Endothelial cell (in vitro differentiated cells): ENCODE measurements at regions not wholly inside any gene's neighbourhood (a gene's known extent, or its start where the extent isn't known, plus 50 kb on each side); places are given as distances from the start of the nearest gene placed in this dataset.

Experiments used
- DNase-seq: peaks from one replicate; pipeline ENCODE4 v3.0.0; 2021; ENCODE audit warnings: low spot score
- H3K27ac Mint-ChIP-seq: one replicate; pipeline ENCODE4 v1.8.0; 2021; ENCODE audit warnings: mixed read lengths, inconsistent platforms; ENCODE audit not compliant: unreplicated experiment
- H3K27me3 Mint-ChIP-seq: one replicate; pipeline ENCODE4 v1.8.0; 2021; ENCODE audit warnings: mild to moderate bottlenecking, moderate library complexity, mixed read lengths, inconsistent platforms; ENCODE audit not compliant: unreplicated experiment
- H3K36me3 Mint-ChIP-seq: one replicate; pipeline ENCODE4 v1.8.0; 2021; ENCODE audit warnings: mild to moderate bottlenecking, low read depth, mixed read lengths, inconsistent platforms; ENCODE audit not compliant: unreplicated experiment
- H3K4me1 Mint-ChIP-seq: one replicate; pipeline ENCODE4 v1.8.0; 2021; ENCODE audit warnings: mild to moderate bottlenecking, mixed read lengths, inconsistent platforms; ENCODE audit not compliant: unreplicated experiment
- H3K4me3 Mint-ChIP-seq: one replicate; pipeline ENCODE4 v1.8.0; 2021; ENCODE audit warnings: mild to moderate bottlenecking, mixed read lengths, inconsistent platforms; ENCODE audit not compliant: unreplicated experiment
- H3K9me3 Mint-ChIP-seq: one replicate; pipeline ENCODE4 v1.8.0; 2021; ENCODE audit warnings: mixed read lengths, inconsistent platforms; ENCODE audit not compliant: unreplicated experiment
- CTCF ChIP-seq: fragments of 200-600 bp; sonication (generic); IDR thresholded peaks from one replicate; pipeline ENCODE4 v1.5.0; 2021; ENCODE audit warnings: antibody characterized with exemption; ENCODE audit not compliant: unreplicated experiment

- Mint-ChIP-seq H3K4me3 (no peak overlapping the region), H3K36me3 (no peaks in the 10 kb centered on the region), H3K27ac (no peak overlapping the region), H3K9me3 (no peaks in the 10 kb centered on the region), H3K4me1 (peaks cover 3% of the 10 kb centered on the region), H3K27me3 (peaks cover 3% of the 10 kb centered on the region)
- no peak for DNase-seq
- no peak for TF ChIP-seq CTCF
These were observed 112.0 kb downstream of the SOX2 start for GRCh38 chr3:181823716-181824115.

- H3K36me3 Mint-ChIP-seq, result no peaks in the 10 kb centered on the region
- DNase-seq, result no peak
- H3K27ac Mint-ChIP-seq, result no peak overlapping the region
- peaks cover 3% of the 10 kb centered on the region for H3K27me3 Mint-ChIP-seq
- H3K4me1 Mint-ChIP-seq, result peaks cover 3% of the 10 kb centered on the region
- no peaks in the 10 kb centered on the region for H3K9me3 Mint-ChIP-seq
- no peak for TF ChIP-seq CTCF
- no peak overlapping the region for H3K4me3 Mint-ChIP-seq
These were observed 113.2 kb downstream of the SOX2 start for GRCh38 chr3:181824961-181825360.

- Mint-ChIP-seq H3K4me1 (no peaks in the 10 kb centered on the region), H3K27me3 (no peaks in the 10 kb centered on the region), H3K36me3 (no peaks in the 10 kb centered on the region), H3K27ac (no peak overlapping the region), H3K9me3 (no peaks in the 10 kb centered on the region), H3K4me3 (no peak overlapping the region)
- TF ChIP-seq CTCF, result no peak
- no peak for DNase-seq
These were observed 127.6 kb downstream of the SOX2 start for GRCh38 chr3:181839039-181839915.

GRCh38 chr3:181839916-181840297 lies 128.2 kb downstream of the SOX2 start:
- Mint-ChIP-seq H3K27me3 (no peaks in the 10 kb centered on the region), H3K27ac (no peak overlapping the region), H3K36me3 (no peaks in the 10 kb centered on the region), H3K9me3 (no peaks in the 10 kb centered on the region), H3K4me3 (no peak overlapping the region), H3K4me1 (no peaks in the 10 kb centered on the region)
- no peak for TF ChIP-seq CTCF
- DNase-seq, result no peak

GRCh38 chr3:181844211-181844610 lies 132.5 kb downstream of the SOX2 start:
- Mint-ChIP-seq H3K36me3 (no peaks in the 10 kb centered on the region), H3K27me3 (no peaks in the 10 kb centered on the region), H3K4me1 (no peaks in the 10 kb centered on the region), H3K27ac (no peak overlapping the region), H3K4me3 (no peak overlapping the region), H3K9me3 (no peaks in the 10 kb centered on the region)
- DNase-seq, result no peak
- TF ChIP-seq CTCF, result no peak
